ENCODE measurements at regions not wholly inside any gene's neighbourhood (a gene's known extent, or its start where the extent isn't known, plus 50 kb on each side); places are given as distances from the start of the nearest gene placed in this dataset.

GRCh38 chrX:149262086-149262485, 243.0 kb downstream of the IDS start:
- no peak overlapping the region for H3K4me3 ChIP-seq (ENCODE audit: low read depth, low read length)
- TF ChIP-seq CTCF (IDR thresholded peaks at IDR 0.05; ENCODE audit: borderline replicate concordance, insufficient read depth, low read depth, low read length), result no peak

GRCh38 chrX:149259241-149259640, 245.9 kb downstream of the IDS start:
- H3K4me3 ChIP-seq (ENCODE audit: low read depth, low read length), result no peak overlapping the region
- no peak for TF ChIP-seq CTCF (IDR thresholded peaks at IDR 0.05; ENCODE audit: borderline replicate concordance, insufficient read depth, low read depth, low read length)

- TF ChIP-seq CTCF (IDR thresholded peaks at IDR 0.05; ENCODE audit: borderline replicate concordance, insufficient read depth, low read depth, low read length), result no peak
These were observed 249.2 kb downstream of the IDS start for GRCh38 chrX:149255860-149256259.

GRCh38 chrX:149248073-149248625, 257.0 kb downstream of the IDS start:
- H3K4me3 ChIP-seq (ENCODE audit: low read depth, low read length), result no peak overlapping the region
- TF ChIP-seq CTCF (IDR thresholded peaks at IDR 0.05; ENCODE audit: borderline replicate concordance, insufficient read depth, low read depth, low read length), result no peak

More at GRCh38 chrX:149255860-149256259, 249.2 kb downstream of the IDS start:
- H3K4me3 ChIP-seq (ENCODE audit: low read depth, low read length), result no peak overlapping the region

- no peak for TF ChIP-seq CTCF (IDR thresholded peaks at IDR 0.05; ENCODE audit: borderline replicate concordance, insufficient read depth, low read depth, low read length)
- H3K4me3 ChIP-seq (ENCODE audit: low read depth, low read length), result no peak overlapping the region
These were observed 274.4 kb downstream of the IDS start for GRCh38 chrX:149230689-149231088.

- no peak overlapping the region for H3K4me3 ChIP-seq (ENCODE audit: low read depth, low read length)
- TF ChIP-seq CTCF (IDR thresholded peaks at IDR 0.05; ENCODE audit: borderline replicate concordance, insufficient read depth, low read depth, low read length), result no peak
These were observed 281.3 kb downstream of the IDS start for GRCh38 chrX:149223854-149224253.

GRCh38 chrX:149222040-149222439, 283.1 kb downstream of the IDS start:
- no peak for TF ChIP-seq CTCF (IDR thresholded peaks at IDR 0.05; ENCODE audit: borderline replicate concordance, insufficient read depth, low read depth, low read length)
- H3K4me3 ChIP-seq (ENCODE audit: low read depth, low read length), result no peak overlapping the region

Data from GM12875 (cell line).